Heart left ventricle (tissue), 16 donors: ENCODE measurements at regions not wholly inside any gene's neighbourhood (a gene's known extent, or its start where the extent isn't known, plus 50 kb on each side); places are given as distances from the start of the nearest gene placed in this dataset.

Source experiments
- ATAC-seq, 4 donors: fragments of 200-7000 bp; cut with Tn5 transposase; one replicate each; pipeline ENCODE4 v1.9.1; 2020 to 2022; ENCODE audit warnings: moderate library complexity in 4 of 4, mild to moderate bottlenecking in 3 of 4, moderate number of reproducible peaks in 1 of 4
- DNase-seq, 5 donors: peaks; one replicate each; pipeline ENCODE4 v3.0.0-alpha.2; 2020
- H3K27ac ChIP-seq, 12 donors: fragments of 200-600 bp; sonication (generic) in 4 of 12; one replicate each; pipeline versions ENCODE4 v1.5.0 to v1.8.0; 2016 to 2022; ENCODE audit warnings: mild to moderate bottlenecking in 2 of 12
- H3K27me3 ChIP-seq, 9 donors: fragments of 200-600 bp; sonication (generic) in 2 of 9; one replicate each; pipeline versions ENCODE4 v1.5.1 to v1.8.0; 2016 to 2022; ENCODE audit warnings: mild to moderate bottlenecking in 3 of 9
- H3K36me3 ChIP-seq, 9 donors: fragments of 200-600 bp; sonication (generic) in 2 of 9; one replicate each; pipeline versions ENCODE4 v1.5.0 to v1.8.0; 2018 to 2022; ENCODE audit warnings: mild to moderate bottlenecking in 2 of 9
- H3K4me1 ChIP-seq, 12 donors: fragments of 200-600 bp; sonication (generic) in 4 of 12; one replicate each; pipeline versions ENCODE4 v1.5.0 to v1.8.0; 2016 to 2022; ENCODE audit warnings: mild to moderate bottlenecking in 3 of 12
- H3K4me3 ChIP-seq, 12 donors: fragments of 200-600 bp; sonication (generic) in 4 of 12; one replicate each; pipeline versions ENCODE4 v1.5.0 to v1.8.0; 2017 to 2022; ENCODE audit warnings: mild to moderate bottlenecking in 9 of 12, moderate library complexity in 4 of 12
- H3K9me3 ChIP-seq, 12 donors: fragments of 200-600 bp; sonication (generic) in 4 of 12; one replicate each; pipeline versions ENCODE4 v1.5.0 to v1.8.0; 2016 to 2022; ENCODE audit warnings: mild to moderate bottlenecking in 1 of 12
- CTCF ChIP-seq, 12 donors: fragments of 200-600 bp; sonication (generic) in 4 of 12; IDR thresholded peaks; one replicate each; pipeline versions ENCODE4 v1.5.0 to v1.8.0; 2018 to 2022; ENCODE audit warnings: antibody characterized with exemption in 12 of 12, mild to moderate bottlenecking in 5 of 12
- POLR2A ChIP-seq, 2 donors: fragments of 450-650 bp; IDR thresholded peaks; one replicate each; pipeline ENCODE4 v1.6.1; 2017; ENCODE audit warnings: antibody characterized with exemption in 2 of 2, mild to moderate bottlenecking in 2 of 2, moderate library complexity in 2 of 2
- WGBS, 4 donors: extraction: QIAGEN DNeasy Blood & Tissue Kit in 2 of 4; methylation state at CpG; one replicate each; pipeline versions ENCODE4 v1.1.5 to v1.1.7; 2013 to 2018; 5-methylcytosine and 5-hydroxymethylcytosine counted together
- intact Hi-C, 10 donors: fragments of 100-400 bp; cut with DNase I; formaldehyde crosslinking; loops; one replicate each; pipeline versions ENCODE4 v1.11.1 to v1.14.2; 2022
- donor health status: ischemic (EF 13 %, LVEDD 7.1; RV severe dilation, severe dysfunction).
- donor health status: healthy with polysubstance abuse.
- donor health status: DM: no; HTN: yes; CAD: no.
- donor health status: DM: no; HTN: no; CAD: no.
- donor health status: ischemic (EF 25% LVEDD 6.9; RV normal size, moderate dysfunction).
- donor health status: ischemic (EF 25% LVEDD 5.7; RV mildly dilated, moderate dysfunction).
- donor health status: healthy.
- donor health status: DM: yes; HTN: yes; CAD: no.
- donor health status: ischemic (EF 35%, LVEDD 5.7; RV mildly dilated, moderate dysfunction).
- donor health status: nonischemic (EF 11% LVEDD 7.7; RV severe dilation, severe dysfunction).
- donor health status: DM: yes; HTN: yes; CAD: no.
- donor health status: PGD.
- donor health status: ischemic (EF 29% LVEDD 5.4; RV normal size, mild dysfunction).
- donor health status: nonischemic (EF 23%, LVEDD 6.1; RV moderate dilation, normal function).

GRCh38 chrX:34562006-34562405, 95.1 kb downstream of the TMEM47 start:
- intact Hi-C loops, result no loop called here
- TF ChIP-seq CTCF (IDR thresholded peaks at IDR 0.05) (no peak), POLR2A (IDR thresholded peaks at IDR 0.05) (no peak)
- ATAC-seq, result no peak

DNA sequence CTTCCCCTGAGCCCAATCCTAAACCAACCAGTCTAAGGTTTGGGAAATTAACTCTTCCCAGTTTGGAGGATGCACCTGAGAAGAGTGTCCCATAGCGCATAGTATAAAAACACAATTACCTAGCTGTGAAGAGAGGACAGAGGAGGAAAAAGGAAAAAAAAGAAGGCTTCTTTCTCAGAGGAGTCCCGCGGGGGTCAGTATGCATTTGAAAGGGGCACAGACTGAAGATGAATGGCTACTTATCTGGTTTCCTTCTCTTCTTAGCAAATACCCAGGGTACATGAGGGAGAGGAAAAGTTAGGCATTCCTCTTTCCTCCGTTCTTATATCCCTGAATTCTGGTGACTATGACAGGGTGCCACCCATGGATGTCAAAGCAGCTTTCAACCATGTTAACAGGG, 96.9 kb downstream of the TMEM47 start:
- WGBS, 4 donors, result 52 to 75% (median 62%) methylated on average over 4 of the region's 4 CpGs
- Histone ChIP-seq H3K4me3 (no peak overlapping the region), H3K9me3 (no peaks in the 10 kb centered on the region), H3K27ac (no peak overlapping the region), H3K27me3 (no peaks in the 10 kb centered on the region), H3K36me3 (no peaks in the 10 kb centered on the region), H3K4me1 (no peaks in the 10 kb centered on the region)
- ATAC-seq, result no peak
- intact Hi-C loops, result no loop called here
- TF ChIP-seq CTCF (IDR thresholded peaks at IDR 0.05), result no peak
- no peak for TF ChIP-seq POLR2A (IDR thresholded peaks at IDR 0.05)
- DNase-seq, result no peak

More at GRCh38 chrX:34562006-34562405, 95.1 kb downstream of the TMEM47 start:
- Histone ChIP-seq H3K9me3 (no peaks in the 10 kb centered on the region), H3K36me3 (no peaks in the 10 kb centered on the region), H3K4me1 (no peaks in the 10 kb centered on the region), H3K4me3 (no peak overlapping the region), H3K27me3 (no peaks in the 10 kb centered on the region), H3K27ac (no peak overlapping the region)
- no peak for DNase-seq

DNA sequence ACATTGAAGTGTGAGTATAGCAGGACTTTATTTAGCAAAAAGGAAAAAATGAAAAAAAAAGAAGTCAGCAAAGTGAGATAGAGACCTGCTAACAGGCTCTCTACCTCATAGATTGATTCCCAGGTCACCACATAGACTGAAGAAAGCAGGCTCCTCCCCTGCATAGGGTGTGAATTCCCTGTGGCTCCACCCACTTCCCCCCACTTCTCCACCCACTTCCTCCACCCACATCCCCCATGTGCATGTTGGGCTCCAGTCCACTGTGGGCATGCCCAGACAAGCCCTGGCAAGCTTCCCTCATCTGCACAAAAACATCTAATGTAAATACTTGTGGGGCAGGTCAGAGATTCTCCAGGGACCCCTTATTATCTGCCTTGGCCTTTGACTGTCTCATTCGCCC, 97.8 kb downstream of the TMEM47 start:
- ATAC-seq (no peak), DNase-seq (no peak)
- Histone ChIP-seq H3K27ac (no peak overlapping the region), H3K36me3 (no peaks in the 10 kb centered on the region), H3K4me3 (no peak overlapping the region), H3K27me3 (no peaks in the 10 kb centered on the region), H3K9me3 (no peaks in the 10 kb centered on the region), H3K4me1 (no peaks in the 10 kb centered on the region)
- TF ChIP-seq CTCF (IDR thresholded peaks at IDR 0.05), result no peak
- no peak for TF ChIP-seq POLR2A (IDR thresholded peaks at IDR 0.05)
- 13 to 54% (median 43%) methylated on average over 1 of the region's 1 CpG for WGBS, 4 donors
- intact Hi-C loops, result no loop called here

DNA sequence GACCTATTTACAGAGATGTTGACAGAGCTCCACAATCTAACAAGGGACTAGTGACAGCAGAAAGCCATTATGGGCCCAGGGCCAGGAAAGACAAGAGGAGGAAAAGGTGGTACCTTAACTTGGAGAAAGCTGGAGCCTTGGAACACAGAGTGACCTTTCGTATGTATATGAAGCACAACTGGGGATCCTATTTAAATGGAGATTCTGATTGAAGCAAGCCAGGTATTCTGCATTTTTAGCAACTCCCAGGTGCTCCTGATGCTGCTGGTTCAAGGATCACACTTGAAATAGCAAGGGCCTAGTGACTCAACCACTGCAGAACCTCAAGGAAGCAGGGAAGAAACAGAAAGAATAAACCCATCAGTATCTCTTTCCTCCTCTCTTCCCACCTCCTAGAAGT, 99.4 kb downstream of the TMEM47 start:
- no peaks in the 10 kb centered on the region for H3K4me1 ChIP-seq
- H3K4me3 ChIP-seq, result no peak overlapping the region
- ATAC-seq, result no peak
- H3K9me3 ChIP-seq, result no peaks in the 10 kb centered on the region
- H3K27me3 ChIP-seq, result no peaks in the 10 kb centered on the region
- intact Hi-C loops, result no loop called here
- TF ChIP-seq CTCF (IDR thresholded peaks at IDR 0.05) (no peak), POLR2A (IDR thresholded peaks at IDR 0.05) (no peak)
- no peak overlapping the region for H3K27ac ChIP-seq
- DNase-seq, result no peak
- WGBS, 4 donors, result 56 to 70% (median 64%) methylated on average over 1 of the region's 1 CpG
- no peaks in the 10 kb centered on the region for H3K36me3 ChIP-seq
